ENCODE measurements at regions not wholly inside any gene's neighbourhood (a gene's known extent, or its start where the extent isn't known, plus 50 kb on each side); places are given as distances from the start of the nearest gene placed in this dataset.

DNA sequence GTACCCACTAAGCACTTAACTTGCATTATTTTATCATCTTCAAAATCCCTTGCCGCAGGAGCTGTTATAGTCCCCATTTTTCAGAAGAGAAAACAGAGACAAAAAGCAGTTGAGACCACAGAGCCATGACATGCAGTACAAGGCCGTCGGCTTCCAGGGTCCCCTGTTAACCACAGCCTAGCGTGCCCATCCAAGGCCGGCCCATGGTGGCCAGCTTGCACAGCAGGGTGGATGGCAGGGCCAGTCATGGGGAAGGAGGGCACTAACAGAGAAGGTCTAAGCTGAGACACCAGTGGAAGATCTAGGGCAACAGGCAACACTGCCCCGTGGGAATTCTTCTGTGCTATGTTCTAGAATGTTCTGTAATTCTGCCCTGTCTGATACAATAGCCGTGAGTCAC lies 192.6 kb upstream of the ID2 start:
- TF ChIP-seq, protein P1, sequence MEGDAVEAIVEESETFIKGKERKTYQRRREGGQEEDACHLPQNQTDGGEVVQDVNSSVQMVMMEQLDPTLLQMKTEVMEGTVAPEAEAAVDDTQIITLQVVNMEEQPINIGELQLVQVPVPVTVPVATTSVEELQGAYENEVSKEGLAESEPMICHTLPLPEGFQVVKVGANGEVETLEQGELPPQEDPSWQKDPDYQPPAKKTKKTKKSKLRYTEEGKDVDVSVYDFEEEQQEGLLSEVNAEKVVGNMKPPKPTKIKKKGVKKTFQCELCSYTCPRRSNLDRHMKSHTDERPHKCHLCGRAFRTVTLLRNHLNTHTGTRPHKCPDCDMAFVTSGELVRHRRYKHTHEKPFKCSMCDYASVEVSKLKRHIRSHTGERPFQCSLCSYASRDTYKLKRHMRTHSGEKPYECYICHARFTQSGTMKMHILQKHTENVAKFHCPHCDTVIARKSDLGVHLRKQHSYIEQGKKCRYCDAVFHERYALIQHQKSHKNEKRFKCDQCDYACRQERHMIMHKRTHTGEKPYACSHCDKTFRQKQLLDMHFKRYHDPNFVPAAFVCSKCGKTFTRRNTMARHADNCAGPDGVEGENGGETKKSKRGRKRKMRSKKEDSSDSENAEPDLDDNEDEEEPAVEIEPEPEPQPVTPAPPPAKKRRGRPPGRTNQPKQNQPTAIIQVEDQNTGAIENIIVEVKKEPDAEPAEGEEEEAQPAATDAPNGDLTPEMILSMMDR (conservative IDR thresholded peaks at IDR 0.05; ENCODE audit: low read depth, low read length): no peak
- no peak for TF ChIP-seq EZH2 (IDR thresholded peaks at IDR 0.05; ENCODE audit: borderline replicate concordance, low read depth, low read length, poor library complexity, severe bottlenecking)
